RPMI8226 (cell line): ENCODE measurements at regions not wholly inside any gene's neighbourhood (a gene's known extent, or its start where the extent isn't known, plus 50 kb on each side); places are given as distances from the start of the nearest gene placed in this dataset.
A peak's percentile ranks its signal among the peaks of the same experiment; 100 is the strongest.

ENCODE experiments used
- DNase-seq: peaks from one replicate; pipeline ENCODE4 v3.0.0-alpha.2; 2015

- no peak for DNase-seq
These were observed 190.7 kb downstream of the NEDD1 start for GRCh38 chr12:97097734-97098133.

- DNase-seq: no peak
These were observed 202.4 kb downstream of the NEDD1 start for GRCh38 chr12:97109441-97109840.

GRCh38 chr12:97112136-97112535, 205.1 kb downstream of the NEDD1 start:
- no peak for DNase-seq

GRCh38 chr12:97118796-97119375, 211.8 kb downstream of the NEDD1 start:
- DNase-seq: no peak

GRCh38 chr12:97127061-97127460, 220.0 kb downstream of the NEDD1 start:
- no peak for DNase-seq

GRCh38 chr12:97131220-97131981, 224.3 kb downstream of the NEDD1 start:
- DNase-seq: no peak

- DNase-seq: no peak
These were observed 225.2 kb downstream of the NEDD1 start for GRCh38 chr12:97132270-97132669.

- DNase-seq: no peak
These were observed 227.4 kb downstream of the NEDD1 start for GRCh38 chr12:97134495-97134894.

- no peak for DNase-seq
These were observed 233.3 kb downstream of the NEDD1 start for GRCh38 chr12:97140355-97140754.

GRCh38 chr12:97142737-97143410, 235.8 kb downstream of the NEDD1 start:
- no peak for DNase-seq

GRCh38 chr12:97148941-97149559, 242.0 kb downstream of the NEDD1 start:
- DNase-seq: peak; percentile 45

- DNase-seq: no peak
These were observed 244.4 kb downstream of the NEDD1 start for GRCh38 chr12:97151481-97151880.

GRCh38 chr12:97159377-97159776, 252.3 kb downstream of the NEDD1 start:
- no peak for DNase-seq

GRCh38 chr12:97160277-97160676, 253.2 kb downstream of the NEDD1 start:
- DNase-seq: no peak

- DNase-seq: no peak
These were observed 255.1 kb downstream of the NEDD1 start for GRCh38 chr12:97162173-97162572.

GRCh38 chr12:97164936-97165335, 257.9 kb downstream of the NEDD1 start:
- DNase-seq: no peak

GRCh38 chr12:97167598-97167997, 260.5 kb downstream of the NEDD1 start:
- DNase-seq: no peak

GRCh38 chr12:97168804-97169203, 261.7 kb downstream of the NEDD1 start:
- no peak for DNase-seq

- DNase-seq: no peak
These were observed 263.0 kb downstream of the NEDD1 start for GRCh38 chr12:97169889-97170567.

GRCh38 chr12:97173688-97174410, 266.8 kb downstream of the NEDD1 start:
- no peak for DNase-seq

GRCh38 chr12:97177481-97177880, 270.4 kb downstream of the NEDD1 start:
- no peak for DNase-seq

- DNase-seq: no peak
These were observed 274.7 kb downstream of the NEDD1 start for GRCh38 chr12:97181571-97182265.
